ENCODE measurements at regions not wholly inside any gene's neighbourhood (a gene's known extent, or its start where the extent isn't known, plus 50 kb on each side); places are given as distances from the start of the nearest gene placed in this dataset.

DNA sequence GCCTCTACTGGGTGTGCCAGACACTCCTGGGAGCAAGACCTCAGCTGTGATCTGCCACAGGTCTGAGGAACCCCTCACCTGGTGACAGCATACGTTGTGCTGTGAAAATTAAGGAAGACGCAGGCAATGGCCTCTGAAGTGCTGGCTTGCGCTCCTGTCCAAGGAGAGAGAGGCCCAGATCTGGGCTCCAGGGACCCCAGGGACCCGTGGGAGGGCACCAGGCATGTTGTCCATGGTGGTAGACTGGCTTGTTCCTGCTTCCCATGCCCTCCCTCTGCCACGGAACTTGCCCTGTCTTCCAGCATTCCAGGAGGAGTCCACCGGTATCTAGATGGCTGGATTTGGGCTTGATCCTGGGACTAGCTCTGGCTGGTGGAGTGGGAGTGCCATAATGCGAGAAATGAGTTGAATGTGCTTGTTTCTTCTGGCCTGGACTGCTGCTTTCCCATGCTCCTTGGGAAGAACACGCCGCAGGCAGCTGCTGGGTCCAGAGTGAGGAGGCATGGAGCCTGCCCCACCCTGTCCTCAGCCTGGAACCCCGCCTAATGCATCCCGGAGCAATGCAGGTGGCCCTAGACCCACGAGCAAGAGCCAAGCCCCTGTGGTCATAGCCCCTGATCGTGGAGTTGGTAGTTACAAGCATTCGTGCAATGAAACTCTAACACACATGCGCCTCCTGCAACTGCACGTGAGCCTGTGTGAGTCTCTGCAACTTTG, 190.2 kb downstream of the TEX29 start:
- no peak for TF ChIP-seq CTCF (IDR thresholded peaks at IDR 0.05)
- TF ChIP-seq POLR2A (IDR thresholded peaks at IDR 0.05): no peak
- no peak for TF ChIP-seq EP300 (IDR thresholded peaks at IDR 0.05)

Measured in ovary (tissue), 3 donors.